HCT116 (cell line): ENCODE measurements at regions not wholly inside any gene's neighbourhood (a gene's known extent, or its start where the extent isn't known, plus 50 kb on each side); places are given as distances from the start of the nearest gene placed in this dataset.

Experiments
- ATAC-seq: fragments of 200-7000 bp; cut with Tn5 transposase; 2 replicates; pipeline ENCODE4 v1.9.1; 2020; ENCODE audit warnings: mild to moderate bottlenecking, moderate library complexity
- BruUV-seq: library from RNA; stranded (reverse); fragments of 400-500 nt; replicated peaks from 2 replicates; lab custom pipeline; 2021; lab: Mats Ljungman, UMichigan
- CTCF ChIA-PET: fragments of 300-600 bp; sonication (Branson Sonifier 250); formaldehyde crosslinking; loops from one replicate; lab custom pipeline; 2021; ENCODE audit warnings: antibody characterized with exemption; lab: Charles Lee
- POLR2A ChIA-PET: fragments of 300-600, 350-600 bp; sonication (Branson Sonifier 250); formaldehyde crosslinking; loops from one replicate; lab custom pipeline; 2021; ENCODE audit warnings: antibody characterized with exemption; lab: Charles Lee
- RAD21 ChIA-PET, 2 experiments: fragments of 300-600 bp; sonication (Branson Sonifier 250); formaldehyde crosslinking; loops; one replicate each; lab custom pipeline; 2023; ENCODE audit warnings: low total read pairs in 2 of 2; ENCODE audit not compliant: uncharacterized antibody in 2 of 2, unreplicated experiment in 2 of 2, low non-redundant PET in 1 of 2; lab: Charles Lee
- DNase-seq: peaks from one replicate; pipeline ENCODE4 v3.0.0-alpha.2; 2010; ENCODE audit warnings: low read depth, low spot score
- H2AFZ ChIP-seq: fragments of 200-600 bp; shearing (Covaris generic), sonication (generic); 2 replicates; pipeline ENCODE4 v1.6.1; 2017; ENCODE audit warnings: low read depth, mixed run types, mixed read lengths, antibody characterized with exemption, low read length; ENCODE audit not compliant: poor library complexity, severe bottlenecking
- H3K27ac ChIP-seq: 2 replicates; pipeline ENCODE4 v1.5.1; 2012; ENCODE audit warnings: low read depth, low read length
- H3K27me3 ChIP-seq: fragments of 200-600 bp; sonication (generic); 2 replicates; pipeline ENCODE4 v1.6.1; 2016; ENCODE audit warnings: mixed run types, low read length, mixed read lengths; ENCODE audit not compliant: insufficient read depth
- H3K36me3 ChIP-seq, 2 experiments: fragments of 200-500 bp in 1 of 2; fragments of 200-600 bp in 1 of 2; sonication (Bioruptor generic) in 1 of 2; sonication (generic) in 1 of 2; 2 replicates each; pipeline versions ENCODE4 v1.5.1 to v1.6.1; 2014 to 2016; ENCODE audit warnings: low read length in 2 of 2, inconsistent platforms in 1 of 2, mixed read lengths in 1 of 2, mixed run types in 1 of 2; ENCODE audit not compliant: insufficient read depth in 2 of 2, control insufficient read depth in 1 of 2
- H3K4me1 ChIP-seq, 2 experiments: fragments of 200-600 bp in 1 of 2; sonication (generic) in 1 of 2; 2 replicates each; pipeline versions ENCODE4 v1.5.1 to v1.6.1; 2012 to 2017; ENCODE audit warnings: low read length in 2 of 2, inconsistent platforms in 1 of 2, mild to moderate bottlenecking in 1 of 2, mixed read lengths in 1 of 2, mixed run types in 1 of 2, moderate library complexity in 1 of 2; ENCODE audit not compliant: insufficient read depth in 2 of 2, control insufficient read depth in 1 of 2
- H3K4me2 ChIP-seq: fragments of 200-600 bp; sonication (generic); 2 replicates; pipeline ENCODE4 v1.6.1; 2017; ENCODE audit warnings: mixed run types, low read length, mixed read lengths
- H3K4me3 ChIP-seq, 2 experiments: fragments of 200-600 bp in 1 of 2; sonication (generic) in 1 of 2; replicated peaks in 1 of 2; 2 replicates each; pipeline ENCODE4 v1.5.1; 2011 to 2016; ENCODE audit warnings: low read length in 2 of 2, control low read depth in 1 of 2, low read depth in 1 of 2, mild to moderate bottlenecking in 1 of 2, mixed read lengths in 1 of 2, mixed run types in 1 of 2
- H3K79me2 ChIP-seq: fragments of 200-600 bp; sonication (generic); 2 replicates; pipeline ENCODE4 v1.6.1; 2017; ENCODE audit warnings: mild to moderate bottlenecking, mixed run types, low read length, moderate library complexity, mixed read lengths; ENCODE audit not compliant: insufficient read depth
- H3K9ac ChIP-seq: fragments of 200-600 bp; sonication (generic); 2 replicates; pipeline ENCODE4 v1.6.1; 2016; ENCODE audit warnings: low read length, mixed read lengths
- H3K9me2 ChIP-seq: fragments of 200-600 bp; sonication (generic), shearing (Covaris generic); 2 replicates; pipeline ENCODE4 v1.6.1; 2017; ENCODE audit warnings: mixed run types, mild to moderate bottlenecking, moderate library complexity; ENCODE audit not compliant: insufficient read depth
- H3K9me3 ChIP-seq, 2 experiments: fragments of 200-500 bp in 1 of 2; fragments of 200-600 bp in 1 of 2; sonication (Bioruptor generic) in 1 of 2; sonication (generic) in 1 of 2; 2 replicates each; pipeline ENCODE4 v1.6.1; 2014 to 2017; ENCODE audit warnings: low read length in 2 of 2, mixed read lengths in 2 of 2, inconsistent platforms in 1 of 2, low read depth in 1 of 2, mild to moderate bottlenecking in 1 of 2, mixed run types in 1 of 2, moderate library complexity in 1 of 2; ENCODE audit not compliant: control insufficient read depth in 1 of 2, insufficient read depth in 1 of 2
- H4K20me1 ChIP-seq: fragments of 200-600 bp; sonication (generic), shearing (Covaris generic); 2 replicates; pipeline ENCODE4 v1.6.1; 2017; ENCODE audit warnings: mixed run types, mild to moderate bottlenecking, moderate library complexity; ENCODE audit not compliant: insufficient read depth
- CEBPB ChIP-seq: IDR thresholded peaks from 2 replicates; pipeline ENCODE4 v1.6.1; 2012; ENCODE audit warnings: low read depth
- EZH2 ChIP-seq: fragments of 200-600 bp; sonication (generic); IDR thresholded peaks from 2 replicates; pipeline ENCODE4 v1.6.1; 2017; ENCODE audit warnings: antibody characterized with exemption, mixed run types
- FOSL1 ChIP-seq: IDR thresholded peaks from 2 replicates; pipeline ENCODE4 v1.6.1; 2012; ENCODE audit warnings: low read depth
- POLR2A ChIP-seq: IDR thresholded peaks from 2 replicates; pipeline ENCODE4 v1.7.0; 2011; ENCODE audit warnings: borderline replicate concordance; ENCODE audit not compliant: insufficient read depth, insufficient read length; ENCODE audit errors: extremely low read depth
- REST ChIP-seq: IDR thresholded peaks from 2 replicates; pipeline ENCODE4 v1.6.1; 2012; ENCODE audit warnings: low read depth
- SIN3A ChIP-seq: IDR thresholded peaks from 2 replicates; pipeline ENCODE4 v1.6.1; 2012; ENCODE audit warnings: low read depth
- YY1 ChIP-seq: IDR thresholded peaks from 2 replicates; pipeline ENCODE4 v1.6.1; 2011; ENCODE audit warnings: low read length, low read depth, moderate library complexity, mild to moderate bottlenecking; ENCODE audit not compliant: insufficient replicate concordance; ENCODE audit errors: extremely low read depth
- intact Hi-C: fragments of 100-400 bp; cut with micrococcal nuclease; formaldehyde crosslinking; loops from 2 replicates; pipeline ENCODE4 v1.10.0; 2022

GRCh38 chr1:228810395-228810758 lies 75.1 kb downstream of the RHOU start (continued):
- TF ChIP-seq FOSL1 (no peak), POLR2A (no peak), SIN3A (no peak)

GRCh38 chr1:228810878-228811711 lies 75.8 kb downstream of the RHOU start:
- no peaks in the 10 kb centered on the region for H3K79me2 ChIP-seq
- CTCF ChIA-PET, result no interaction called here
- intact Hi-C loops, result no loop called here
- H3K36me3 ChIP-seq, result no peaks in the 10 kb centered on the region
- H2AFZ ChIP-seq, result no peak overlapping the region
- H3K27me3 ChIP-seq, result no peaks in the 10 kb centered on the region
- ATAC-seq, result no peak
- POLR2A ChIA-PET, result no interaction called here
- peaks cover 6 to 11% of the 10 kb centered on the region in 2 experiments for H3K4me1 ChIP-seq
- no peak for DNase-seq
- H3K4me3 ChIP-seq, result no peak overlapping the region
- no peaks in the 10 kb centered on the region for H3K9me3 ChIP-seq
- H3K9ac ChIP-seq, result no peak overlapping the region
- no peak for TF ChIP-seq REST
- no peak for TF ChIP-seq SIN3A
- no peak for TF ChIP-seq CEBPB
- no peak for TF ChIP-seq EZH2
- TF ChIP-seq YY1, result no peak
- no peaks in the 10 kb centered on the region for H3K9me2 ChIP-seq
- no peak overlapping the region for H3K4me2 ChIP-seq
- no peak overlapping the region for H3K27ac ChIP-seq
- BruUV-seq, result no TSS peak
- RAD21 ChIA-PET, result no interaction called here
- H4K20me1 ChIP-seq, result no peaks in the 10 kb centered on the region
